GM23248 (cell line): ENCODE measurements at regions not wholly inside any gene's neighbourhood (a gene's known extent, or its start where the extent isn't known, plus 50 kb on each side); places are given as distances from the start of the nearest gene placed in this dataset.
A peak's percentile ranks its signal among the peaks of the same experiment; 100 is the strongest.

Source experiments
- DNase-seq: peaks from one replicate; pipeline ENCODE4 v3.0.0-alpha.2; 2015
- H2AFZ ChIP-seq: fragments of 200-600 bp; sonication (generic); 2 replicates; pipeline ENCODE4 v1.6.1; 2016; ENCODE audit warnings: antibody characterized with exemption
- H3F3A ChIP-seq: fragments of 200-600 bp; sonication (generic); 2 replicates; pipeline ENCODE4 v1.6.1; 2016; ENCODE audit warnings: mild to moderate bottlenecking, antibody characterized with exemption, mixed run types; ENCODE audit not compliant: insufficient read depth
- H3K27ac ChIP-seq: fragments of 200-600 bp; sonication (generic); 2 replicates; pipeline ENCODE4 v1.5.1; 2016; ENCODE audit warnings: mild to moderate bottlenecking
- H3K27me3 ChIP-seq: fragments of 200-600 bp; sonication (generic); replicated peaks from 2 replicates; pipeline ENCODE4 v1.6.1; 2016; ENCODE audit warnings: mild to moderate bottlenecking; ENCODE audit not compliant: insufficient read depth
- H3K36me3 ChIP-seq: fragments of 200-600 bp; sonication (generic); 2 replicates; pipeline ENCODE4 v1.6.1; 2016; ENCODE audit warnings: low read depth, mild to moderate bottlenecking
- H3K4me1 ChIP-seq: fragments of 200-600 bp; sonication (generic); 2 replicates; pipeline ENCODE4 v1.6.1; 2016; ENCODE audit warnings: mild to moderate bottlenecking; ENCODE audit not compliant: insufficient read depth
- H3K4me2 ChIP-seq: fragments of 200-600 bp; sonication (generic); one replicate; pipeline ENCODE4 v1.6.1; 2016; ENCODE audit warnings: mild to moderate bottlenecking; ENCODE audit not compliant: unreplicated experiment
- H3K4me3 ChIP-seq: fragments of 200-600 bp; sonication (generic); 2 replicates; pipeline ENCODE4 v1.5.1; 2016; ENCODE audit warnings: mild to moderate bottlenecking
- H3K79me2 ChIP-seq: fragments of 200-600 bp; sonication (generic); 2 replicates; pipeline ENCODE4 v1.6.1; 2016; ENCODE audit warnings: mild to moderate bottlenecking; ENCODE audit not compliant: insufficient read depth
- H3K9ac ChIP-seq: fragments of 200-600 bp; sonication (generic); 2 replicates; pipeline ENCODE4 v1.6.1; 2016; ENCODE audit warnings: mild to moderate bottlenecking
- H3K9me2 ChIP-seq: fragments of 200-600 bp; sonication (generic); 2 replicates; pipeline ENCODE4 v1.6.1; 2016; ENCODE audit warnings: mixed run types, mild to moderate bottlenecking, moderate library complexity; ENCODE audit not compliant: insufficient read depth
- H3K9me3 ChIP-seq: fragments of 200-600 bp; sonication (generic); one replicate; pipeline ENCODE4 v1.6.1; 2017; ENCODE audit warnings: low read depth
- H4K20me1 ChIP-seq: fragments of 200-600 bp; sonication (generic); 2 replicates; pipeline ENCODE4 v1.6.0; 2016; ENCODE audit not compliant: insufficient read depth
- EZH2 ChIP-seq: fragments of 200-600 bp; sonication (generic); IDR thresholded peaks from 2 replicates; pipeline ENCODE4 v1.6.1; 2018; ENCODE audit warnings: antibody characterized with exemption, mild to moderate bottlenecking; ENCODE audit not compliant: insufficient read depth, poor library complexity, severe bottlenecking
- EZH2phosphoT487 ChIP-seq: fragments of 200-600 bp; sonication (generic); IDR thresholded peaks from 2 replicates; pipeline ENCODE4 v1.6.1; 2018; ENCODE audit warnings: antibody characterized with exemption, moderate library complexity, mild to moderate bottlenecking, low read depth; ENCODE audit not compliant: insufficient read depth
- WGBS, 2 experiments: methylation state at CpG; one replicate each; pipeline ENCODE4 v1.1.6; 2015 to 2017; ENCODE audit warnings: low lambda C conversion rate in 2 of 2, low coverage in 1 of 2; ENCODE audit errors: missing lambda C conversion rate in 2 of 2; 5-methylcytosine and 5-hydroxymethylcytosine counted together
- in situ Hi-C: fragments of 300-500 bp; cut with MboI; formaldehyde crosslinking; loops from 2 replicates; pipeline ENCODE4 v1.15.0; 2020

GRCh38 chr4:189124149-189124758, 816.4 kb upstream of the FRG1 start:
- Histone ChIP-seq H3K9me2 (no peaks in the 10 kb centered on the region), H3K4me1 (no peaks in the 10 kb centered on the region), H3K9ac (no peak overlapping the region), H2AFZ (no peak overlapping the region), H3K4me2 (no peak overlapping the region), H3F3A (no peaks in the 10 kb centered on the region), H3K27ac (no peak overlapping the region), H3K79me2 (no peaks in the 10 kb centered on the region), H4K20me1 (no peaks in the 10 kb centered on the region), H3K36me3 (no peaks in the 10 kb centered on the region), H3K9me3 (no peaks in the 10 kb centered on the region), H3K27me3 (no peaks in the 10 kb centered on the region), H3K4me3 (no peak overlapping the region)
- peak; percentile 49 for DNase-seq
- WGBS, 2 experiments: 18 to 21% methylated on average over 10 of the region's 10 CpGs
- TF ChIP-seq EZH2phosphoT487: no peak
- TF ChIP-seq EZH2: no peak
- in situ Hi-C loops: no loop called here

DNA sequence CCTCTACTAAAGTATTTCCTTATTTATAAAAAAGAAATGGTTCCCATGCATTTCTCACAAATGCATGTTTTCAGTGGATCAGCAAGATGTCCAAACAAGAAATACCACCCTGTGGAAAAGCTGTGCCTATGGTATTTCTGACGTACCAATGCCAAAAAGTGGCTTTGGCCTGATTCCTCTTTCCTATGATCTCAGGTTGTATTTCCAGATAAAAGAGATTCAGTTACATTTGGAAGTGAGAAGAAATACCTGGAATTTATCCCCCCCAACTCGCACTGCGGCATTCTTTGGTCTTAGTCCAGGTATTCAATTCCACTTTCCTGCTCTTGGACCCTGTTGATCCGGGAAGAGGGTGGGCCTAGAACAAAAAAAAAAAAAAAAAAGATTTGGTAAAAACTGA, 815.9 kb upstream of the FRG1 start:
- in situ Hi-C loops: no loop called here
- H3K4me1 ChIP-seq: no peaks in the 10 kb centered on the region
- TF ChIP-seq EZH2phosphoT487 (no peak), EZH2 (no peak)

GRCh38 chr4:189126040-189126439, 814.6 kb upstream of the FRG1 start:
- no peak for TF ChIP-seq EZH2
- TF ChIP-seq EZH2phosphoT487: no peak
- Histone ChIP-seq H3K4me1 (no peaks in the 10 kb centered on the region), H2AFZ (no peak overlapping the region), H3F3A (no peaks in the 10 kb centered on the region), H3K9me3 (no peaks in the 10 kb centered on the region), H3K4me3 (no peak overlapping the region), H3K27me3 (no peaks in the 10 kb centered on the region), H3K4me2 (no peak overlapping the region), H4K20me1 (no peaks in the 10 kb centered on the region), H3K9me2 (no peaks in the 10 kb centered on the region), H3K36me3 (no peaks in the 10 kb centered on the region), H3K27ac (no peak overlapping the region), H3K9ac (no peak overlapping the region), H3K79me2 (no peaks in the 10 kb centered on the region)
- DNase-seq: no peak
- in situ Hi-C loops: no loop called here
- WGBS, 2 experiments: 12 to 19% methylated on average over 2 of the region's 2 CpGs

More for the DNA sequence above, 815.9 kb upstream of the FRG1 start:
- Histone ChIP-seq H3K4me3 (no peak overlapping the region), H3K9ac (no peak overlapping the region), H3K27ac (no peak overlapping the region), H3K9me2 (no peaks in the 10 kb centered on the region), H2AFZ (no peak overlapping the region), H3K4me2 (no peak overlapping the region), H3F3A (no peaks in the 10 kb centered on the region), H3K27me3 (no peaks in the 10 kb centered on the region), H3K9me3 (no peaks in the 10 kb centered on the region), H4K20me1 (no peaks in the 10 kb centered on the region), H3K36me3 (no peaks in the 10 kb centered on the region), H3K79me2 (no peaks in the 10 kb centered on the region)
- WGBS, 2 experiments: 35 to 44% methylated on average over 4 of the region's 4 CpGs
- no peak for DNase-seq

GRCh38 chr4:189128341-189128740, 812.3 kb upstream of the FRG1 start:
- Histone ChIP-seq H3K27ac (no peak overlapping the region), H2AFZ (no peak overlapping the region), H3K4me3 (no peak overlapping the region), H3K4me2 (no peak overlapping the region), H4K20me1 (no peaks in the 10 kb centered on the region), H3K79me2 (no peaks in the 10 kb centered on the region), H3K9me3 (no peaks in the 10 kb centered on the region), H3F3A (no peaks in the 10 kb centered on the region), H3K27me3 (no peaks in the 10 kb centered on the region), H3K4me1 (no peaks in the 10 kb centered on the region), H3K9me2 (no peaks in the 10 kb centered on the region), H3K9ac (no peak overlapping the region), H3K36me3 (no peaks in the 10 kb centered on the region)
- in situ Hi-C loops: no loop called here
- TF ChIP-seq EZH2 (no peak), EZH2phosphoT487 (no peak)
- DNase-seq: no peak
- 12 to 16% methylated on average over 4 of the region's 4 CpGs for WGBS, 2 experiments
